NCI-H526 treated with DMSO at 0.1 percent for 48 hours (cell line): ENCODE measurements at regions not wholly inside any gene's neighbourhood (a gene's known extent, or its start where the extent isn't known, plus 50 kb on each side); places are given as distances from the start of the nearest gene placed in this dataset.

Source experiments
- DNase-seq: peaks from one replicate; lab custom pipeline; 2025; lab: John Stamatoyannopoulos, UW

DNA sequence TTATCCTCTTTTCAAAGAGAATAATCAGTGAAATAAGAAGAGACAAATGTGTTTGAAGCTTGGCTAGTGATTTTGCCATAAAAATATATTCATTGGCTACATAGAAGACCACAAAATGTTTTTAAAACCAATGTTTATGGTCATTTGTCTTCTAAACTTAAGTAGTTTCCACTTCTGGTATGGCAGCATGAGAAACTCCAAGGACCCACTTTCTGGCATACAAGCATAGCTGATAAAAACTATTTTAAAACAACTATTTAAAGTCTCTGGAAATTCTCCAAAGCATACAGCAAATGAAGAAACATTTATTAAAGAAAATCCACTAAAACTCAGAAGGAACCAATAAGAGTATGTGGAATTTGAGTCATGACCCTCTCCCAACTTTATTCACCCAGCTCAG lies 89.2 kb upstream of the TOMM7 start:
- DNase-seq, result no peak

DNA sequence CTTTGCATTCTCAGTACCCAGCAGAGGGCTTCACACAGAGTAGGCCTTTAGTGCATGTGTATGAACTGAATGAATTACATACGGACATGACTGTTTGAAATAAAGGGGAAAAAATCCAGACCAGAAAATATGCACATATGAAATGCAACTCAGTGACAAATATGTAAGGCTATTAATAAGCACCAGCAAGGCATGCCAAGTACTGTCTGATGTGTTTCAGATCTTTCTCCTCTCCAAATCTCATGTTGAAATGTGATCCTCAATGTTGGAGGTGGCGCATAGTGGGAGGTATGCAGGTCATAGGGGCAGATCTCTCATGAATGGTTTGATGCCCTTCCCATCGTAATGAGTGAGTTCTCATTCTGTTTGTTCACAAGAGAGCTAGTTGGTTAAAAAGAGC lies 87.3 kb upstream of the TOMM7 start:
- no peak for DNase-seq

DNA sequence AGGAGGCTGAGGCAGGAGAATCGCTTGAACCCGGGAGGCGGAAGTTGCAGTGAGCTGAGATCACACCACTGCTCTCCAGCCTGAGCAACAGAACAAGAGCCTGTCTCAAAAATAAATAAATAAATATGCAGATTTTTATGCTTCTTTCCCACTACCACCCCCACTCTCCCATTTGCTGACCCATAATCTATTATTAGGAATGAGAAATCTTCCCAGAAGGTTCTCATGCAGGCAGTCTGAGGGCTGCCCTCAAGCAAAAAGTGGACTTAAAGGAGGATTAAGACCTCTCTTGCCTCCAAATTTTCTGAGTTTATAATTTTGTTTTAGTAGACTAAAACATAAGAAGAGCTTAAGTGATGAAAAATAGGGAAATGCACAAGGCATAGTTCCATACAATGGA lies 85.2 kb upstream of the TOMM7 start:
- DNase-seq, result no peak

DNA sequence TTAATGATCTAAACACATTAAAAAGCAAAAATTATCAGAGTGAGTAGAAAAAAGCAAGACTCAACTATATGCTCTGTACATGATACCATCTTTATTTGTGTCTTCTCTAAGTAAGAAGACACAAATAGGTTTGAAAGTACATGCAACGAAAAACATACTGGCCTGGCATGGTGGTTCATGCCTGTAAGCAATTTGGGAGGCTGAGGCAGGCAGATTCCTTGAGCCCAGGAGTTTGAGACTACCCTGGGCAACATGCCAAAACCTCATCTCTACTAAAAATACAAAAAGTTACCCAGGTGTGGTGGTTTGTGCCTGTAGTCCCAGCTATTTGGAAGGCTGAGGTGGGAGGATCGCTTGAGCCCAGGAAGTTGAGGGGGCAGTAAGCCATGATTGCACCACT lies 78.1 kb upstream of the TOMM7 start:
- DNase-seq, result no peak

DNA sequence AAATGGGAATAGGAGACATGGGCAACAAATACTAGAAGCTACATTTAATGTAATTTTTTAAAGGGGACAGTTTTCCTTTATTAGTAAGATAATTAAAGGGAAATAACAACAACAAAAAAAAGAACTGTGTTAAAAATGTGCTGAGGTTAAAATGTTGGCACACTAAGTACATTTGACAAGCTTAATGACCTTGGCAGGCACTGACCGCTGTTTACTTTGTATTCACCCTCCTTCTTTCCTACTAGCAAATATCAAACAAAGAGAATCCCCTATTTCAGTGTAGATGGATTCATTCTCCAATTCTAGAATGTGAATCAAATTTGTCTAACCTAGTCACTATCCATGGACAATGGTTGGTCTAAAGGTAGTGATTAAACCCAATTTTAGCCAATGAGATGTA lies 77.5 kb upstream of the TOMM7 start:
- DNase-seq, result no peak

DNA sequence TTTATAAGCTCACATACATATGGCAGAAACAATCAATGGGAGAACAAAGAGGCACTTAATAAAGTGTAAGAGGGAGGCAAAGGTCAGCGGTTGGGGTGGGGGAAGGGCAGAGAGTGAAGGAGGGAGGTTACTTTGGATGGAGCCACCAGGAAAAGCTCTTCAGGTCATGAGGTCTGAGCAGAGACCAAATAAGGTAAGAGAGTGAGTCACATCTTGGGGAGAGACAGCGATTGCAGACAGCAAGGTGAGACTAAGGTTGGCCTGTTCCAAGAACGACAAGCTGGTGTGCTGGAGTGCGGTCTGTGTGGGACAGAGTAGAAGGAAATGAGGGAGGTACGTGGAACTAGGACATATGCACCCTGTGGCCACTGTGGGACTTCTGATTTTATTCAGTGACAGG lies 74.3 kb upstream of the TOMM7 start:
- no peak for DNase-seq

DNA sequence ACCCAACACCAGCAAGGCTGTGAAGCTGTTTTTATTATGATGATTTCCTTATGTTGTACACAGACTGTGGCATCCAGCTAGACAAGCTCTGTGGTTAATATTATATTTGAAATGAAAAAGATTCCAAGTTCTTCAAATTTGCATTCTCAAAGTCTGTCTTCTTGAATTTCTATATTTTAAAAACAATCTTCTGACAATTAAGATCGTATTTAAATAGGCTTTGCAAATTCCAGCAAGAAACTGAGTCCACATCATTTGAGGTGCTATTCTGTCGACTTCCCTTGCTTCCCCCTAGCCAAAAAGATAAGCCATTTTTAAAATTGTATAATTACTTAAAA lies 73.1 kb upstream of the TOMM7 start:
- no peak for DNase-seq

DNA sequence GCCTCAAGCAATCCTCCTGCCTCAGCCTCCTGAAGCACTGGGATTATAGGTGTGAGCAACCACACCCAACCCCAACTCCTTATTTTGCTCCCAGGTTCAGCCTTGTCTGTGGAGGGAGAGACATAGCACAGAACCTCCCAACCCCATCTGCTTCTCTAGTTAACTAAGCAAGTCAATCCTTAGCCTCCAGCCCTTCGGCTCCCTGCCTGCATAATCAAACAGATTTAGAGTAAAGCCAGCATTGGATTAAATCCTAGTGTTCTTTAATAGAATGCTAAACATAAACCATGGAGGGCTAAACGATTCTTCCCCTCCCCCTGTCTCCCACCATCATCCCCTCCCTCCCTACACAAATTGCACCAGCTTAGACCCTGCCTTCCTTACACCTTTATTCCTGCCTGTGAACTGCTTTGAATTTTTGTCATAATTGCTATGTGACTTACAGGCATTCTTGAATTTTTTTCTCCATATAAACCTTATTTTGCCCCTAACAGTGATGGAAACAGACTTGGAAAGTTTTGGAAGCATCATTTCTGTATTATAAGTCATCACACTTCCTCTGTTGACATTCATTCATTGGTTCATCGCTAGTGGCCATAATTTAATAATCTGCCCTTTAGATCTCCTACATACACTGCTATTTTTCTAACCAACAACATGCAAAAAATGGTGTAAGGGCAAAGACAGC lies 72.6 kb upstream of the TOMM7 start:
- no peak for DNase-seq

DNA sequence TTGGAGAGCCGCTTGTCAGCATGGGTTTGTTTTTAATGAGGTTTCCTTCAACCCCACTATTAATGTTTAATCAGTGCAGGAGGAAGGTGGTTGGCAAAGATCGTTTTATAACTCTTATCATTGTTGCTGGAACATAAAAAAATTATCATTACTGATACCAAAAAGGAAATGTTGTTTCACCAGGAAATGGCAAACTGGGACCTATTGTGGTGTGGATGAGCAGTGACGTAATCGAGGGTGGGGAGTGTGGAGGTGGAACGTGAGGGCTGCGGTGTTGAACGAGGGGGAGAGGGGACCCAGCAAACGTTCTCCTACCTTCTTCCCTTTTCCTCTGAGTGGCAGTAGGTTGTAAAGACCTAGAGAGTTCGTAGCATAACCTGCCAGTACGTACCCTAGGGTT lies 71.9 kb upstream of the TOMM7 start:
- DNase-seq, result no peak

DNA sequence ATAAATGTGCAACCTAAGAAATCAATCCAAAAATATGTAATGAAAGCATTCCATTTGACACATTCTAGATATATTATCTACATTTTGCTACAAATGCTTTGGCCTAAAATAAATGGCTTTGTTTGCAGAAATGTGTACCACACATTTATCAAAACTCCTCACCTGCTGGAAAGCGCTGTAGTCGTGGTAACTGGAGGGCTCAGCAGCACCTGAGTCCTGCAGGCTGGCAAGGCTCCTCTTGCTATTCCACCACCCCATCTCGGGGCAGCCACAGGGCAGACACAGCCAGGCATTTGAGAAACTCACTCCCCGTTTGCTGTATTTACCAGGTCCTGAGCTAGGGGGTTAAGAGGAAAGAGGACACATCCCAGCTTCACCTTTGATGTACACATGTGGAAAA lies 68.1 kb upstream of the TOMM7 start:
- DNase-seq, result no peak

DNA sequence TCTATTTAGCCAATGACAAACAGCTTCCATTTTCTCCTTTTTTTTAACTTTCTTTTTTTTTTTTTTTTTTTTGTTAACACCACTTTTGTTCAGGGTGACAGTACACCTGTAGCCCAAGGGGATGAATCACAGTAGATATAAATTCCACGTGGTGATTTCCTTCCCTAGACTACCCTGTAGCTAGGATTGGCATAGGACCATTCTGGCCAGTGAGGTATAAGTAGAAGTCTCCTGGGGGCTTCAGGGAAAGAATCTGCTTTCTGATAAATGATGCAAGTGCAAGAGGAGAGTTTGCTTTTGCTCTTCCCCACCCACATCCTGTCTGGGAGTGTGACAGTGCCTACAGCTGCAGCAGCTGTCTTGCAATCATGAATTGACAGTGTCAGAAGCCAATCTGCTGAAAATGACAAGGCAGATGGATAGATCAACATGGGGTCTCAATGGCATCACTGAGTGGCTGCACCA lies 63.2 kb upstream of the TOMM7 start:
- no peak for DNase-seq

DNA sequence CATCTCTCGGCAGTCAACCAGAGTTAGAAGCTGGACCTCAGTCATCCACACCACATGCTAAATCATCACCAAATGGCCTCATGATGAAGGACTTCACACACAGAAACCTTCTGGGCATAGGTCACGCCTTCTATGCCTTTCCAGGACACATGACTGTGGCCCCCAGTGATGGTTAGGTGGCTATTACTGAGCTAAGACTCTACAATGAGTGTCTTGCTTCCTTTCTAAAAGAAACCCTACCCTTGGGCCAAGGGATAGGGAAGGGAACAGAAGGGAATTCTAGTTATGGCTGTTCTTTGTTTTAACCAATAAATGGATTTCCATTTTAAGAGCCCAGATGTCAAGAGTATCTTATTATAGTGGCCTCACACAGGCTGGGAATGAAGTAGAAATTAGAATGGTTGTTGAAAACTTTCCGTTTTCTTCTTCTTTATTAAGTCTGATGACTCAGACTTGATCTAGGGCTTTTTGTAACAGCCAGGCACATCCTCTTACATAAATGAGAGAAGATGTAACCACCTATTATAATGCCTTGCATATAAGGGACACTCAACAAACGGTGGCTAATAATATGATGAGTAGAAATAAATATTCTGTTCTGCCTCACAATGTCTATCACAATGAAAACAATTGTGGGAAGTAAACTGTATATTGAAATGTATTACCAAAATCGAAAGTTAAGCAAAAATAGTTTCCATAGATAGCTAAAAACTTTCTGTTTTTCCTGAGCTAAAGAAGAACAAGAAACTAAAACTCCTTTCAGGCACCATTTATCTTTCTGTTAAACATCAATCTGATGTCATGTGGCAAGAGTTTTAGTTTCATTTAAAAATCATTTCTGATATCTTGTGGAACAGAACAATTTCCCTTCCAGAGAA lies 62.5 kb upstream of the TOMM7 start:
- DNase-seq, result no peak

DNA sequence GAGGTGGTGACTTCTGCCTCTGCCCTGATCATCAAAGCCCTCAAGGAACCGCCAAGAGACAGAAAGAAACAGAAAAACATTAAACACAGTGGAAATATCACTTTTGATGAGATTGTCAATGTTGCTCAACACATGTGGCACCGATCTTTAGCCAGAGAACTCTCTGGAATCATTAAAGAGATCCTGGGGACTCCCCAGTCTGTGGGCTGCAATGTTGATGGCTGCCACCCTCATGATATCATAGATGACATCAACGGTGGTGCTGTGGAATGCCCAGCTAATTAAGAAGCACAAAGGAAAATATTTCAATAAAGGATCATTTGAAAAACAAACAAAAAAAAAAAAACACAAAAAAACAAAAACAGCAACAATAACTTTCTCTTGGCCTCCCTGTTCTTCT lies 59.5 kb upstream of the TOMM7 start:
- no peak for DNase-seq

DNA sequence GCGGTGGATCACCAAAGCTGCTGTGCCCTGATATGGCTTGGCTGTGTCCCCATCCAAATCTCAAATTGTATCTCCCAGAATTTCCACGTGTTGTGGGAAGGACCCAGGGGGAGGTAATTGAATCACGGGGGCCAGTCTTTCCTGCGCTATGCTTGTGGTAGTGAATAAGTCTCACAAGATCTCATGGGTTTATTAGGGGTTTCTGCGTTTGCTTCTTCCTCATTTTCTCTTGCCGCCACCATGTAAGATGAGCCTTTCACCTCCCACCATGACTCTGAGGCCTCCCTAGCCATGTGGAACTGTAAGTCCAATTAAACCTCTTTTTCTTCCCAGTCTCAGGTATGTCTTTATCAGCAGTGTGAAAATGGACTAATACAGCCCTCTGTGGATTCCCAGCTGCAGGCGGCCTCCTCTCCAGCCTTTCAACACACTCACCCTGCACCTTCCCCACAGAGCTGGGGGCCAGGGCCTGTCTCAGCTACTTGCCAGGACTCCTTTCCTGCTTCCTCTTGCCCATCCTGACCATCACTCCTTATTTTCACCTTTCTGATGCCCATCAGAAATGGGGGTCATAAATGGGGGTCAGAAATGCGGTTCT lies 57.2 kb upstream of the TOMM7 start:
- DNase-seq, result no peak

DNA sequence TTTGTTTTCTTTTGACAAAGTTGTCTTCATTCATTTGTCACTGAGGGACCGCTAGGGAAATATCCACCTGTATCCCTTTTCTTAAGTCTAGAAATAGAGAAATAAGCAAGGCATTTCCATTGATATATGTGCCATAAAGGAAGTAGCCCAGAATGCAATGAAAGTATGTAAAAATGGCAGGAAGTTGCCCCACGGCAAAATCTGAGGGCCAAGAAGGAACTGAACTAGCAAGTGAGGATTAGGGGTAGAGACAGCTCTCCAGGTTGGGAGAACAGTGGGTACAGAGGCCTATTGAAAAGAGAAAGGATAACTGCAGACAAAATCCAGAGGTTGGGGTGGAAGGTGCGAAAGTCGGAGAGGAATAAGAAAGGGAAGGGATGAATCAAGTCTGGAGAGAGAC lies 56.6 kb upstream of the TOMM7 start:
- DNase-seq, result no peak

DNA sequence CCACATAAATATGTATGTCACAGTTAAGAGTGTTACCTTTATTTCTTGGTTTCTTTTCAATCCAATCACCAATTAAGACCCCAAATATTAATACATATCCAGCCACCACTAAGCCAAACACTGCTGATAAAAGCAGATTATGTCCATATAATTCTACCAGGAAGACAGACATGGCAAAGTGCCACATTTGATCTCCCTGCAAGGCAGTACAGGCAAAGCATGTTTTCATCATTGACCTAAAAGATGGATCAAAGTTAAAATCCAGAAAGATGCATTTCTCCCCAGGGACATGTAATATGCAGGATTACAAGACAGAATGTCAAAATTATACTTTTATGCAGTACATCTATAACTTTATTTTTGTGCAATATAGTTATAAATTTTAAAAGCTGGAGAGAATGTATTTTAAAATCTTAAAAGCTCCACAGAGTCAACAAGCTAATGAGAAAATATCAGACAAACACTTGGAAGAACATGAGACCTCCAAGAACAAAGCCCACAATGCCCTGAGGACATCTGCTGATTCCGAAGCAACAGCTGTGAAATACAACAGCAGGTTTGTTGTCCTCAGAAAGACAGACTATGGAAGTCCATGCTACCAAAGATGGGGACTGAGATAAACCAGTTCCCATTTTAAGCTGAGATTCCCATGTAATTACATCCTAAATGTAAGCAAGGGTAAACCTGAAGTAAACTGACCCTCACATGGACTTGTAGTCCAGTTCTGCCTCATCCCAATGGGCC lies 54.5 kb upstream of the TOMM7 start:
- DNase-seq, result no peak

DNA sequence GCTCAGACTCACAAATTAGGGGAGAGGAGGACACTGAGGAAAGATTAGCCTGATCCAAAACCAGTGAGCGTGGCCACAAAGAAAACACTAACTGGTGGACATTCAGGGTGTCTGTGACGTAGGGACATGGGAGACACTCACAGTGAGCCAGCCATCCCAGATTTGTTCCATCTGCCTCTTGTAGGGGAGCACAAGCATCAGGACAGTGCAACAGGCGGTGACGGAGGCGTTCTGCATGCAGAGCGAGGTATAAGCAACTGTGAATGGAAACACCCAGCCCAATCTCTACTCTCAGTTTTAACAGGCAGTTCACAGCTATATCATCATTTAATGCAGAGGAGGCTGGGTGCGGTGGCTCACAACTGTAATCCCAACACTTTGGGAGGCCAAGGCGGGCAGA lies 52.8 kb upstream of the TOMM7 start:
- DNase-seq, result no peak

DNA sequence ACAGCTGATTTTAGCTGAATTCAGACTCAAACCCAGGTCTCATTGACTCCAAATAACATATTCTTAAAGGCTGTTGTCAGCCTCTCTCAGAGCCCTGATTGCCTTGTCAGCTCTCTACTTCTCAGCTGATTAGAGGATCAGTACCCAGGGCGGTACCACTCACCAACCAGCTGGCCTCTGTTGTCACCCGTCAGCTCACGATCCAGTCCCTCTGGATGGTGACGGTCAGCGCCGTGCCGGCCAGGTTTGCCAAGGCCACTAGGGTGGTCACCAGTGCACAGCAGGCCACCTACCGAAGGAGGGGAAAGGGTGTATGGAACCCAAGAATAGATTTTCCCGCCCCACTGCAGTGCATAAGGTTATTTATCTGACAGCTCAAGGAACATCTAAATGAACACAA lies 52.3 kb upstream of the TOMM7 start:
- DNase-seq, result no peak
